ENCODE measurements at regions not wholly inside any gene's neighbourhood (a gene's known extent, or its start where the extent isn't known, plus 50 kb on each side); places are given as distances from the start of the nearest gene placed in this dataset.

DNA sequence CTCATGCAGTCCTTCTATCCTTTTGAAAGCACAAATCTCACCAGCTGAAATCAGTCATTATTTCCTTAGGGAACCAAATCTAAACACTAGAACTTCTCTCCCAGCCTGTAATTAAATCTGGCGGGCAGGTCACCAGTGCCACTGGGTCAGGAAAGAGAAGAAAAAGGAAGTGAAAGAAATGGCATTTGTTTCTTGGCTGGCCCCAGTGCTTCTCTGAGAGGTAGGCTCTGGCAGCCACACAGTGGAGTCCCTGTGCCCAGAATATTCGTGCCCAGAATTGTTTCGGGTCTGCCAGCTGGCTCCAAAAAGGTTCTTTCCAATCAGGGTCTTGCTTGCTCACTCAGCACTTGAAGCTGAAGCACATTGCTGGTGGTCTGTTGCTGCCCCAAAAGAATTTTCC, 133.9 kb upstream of the MTAP start:
- TF ChIP-seq EZH2 (IDR thresholded peaks at IDR 0.05; ENCODE audit: low read length, unreplicated experiment), result no peak
- TF ChIP-seq, protein P1, sequence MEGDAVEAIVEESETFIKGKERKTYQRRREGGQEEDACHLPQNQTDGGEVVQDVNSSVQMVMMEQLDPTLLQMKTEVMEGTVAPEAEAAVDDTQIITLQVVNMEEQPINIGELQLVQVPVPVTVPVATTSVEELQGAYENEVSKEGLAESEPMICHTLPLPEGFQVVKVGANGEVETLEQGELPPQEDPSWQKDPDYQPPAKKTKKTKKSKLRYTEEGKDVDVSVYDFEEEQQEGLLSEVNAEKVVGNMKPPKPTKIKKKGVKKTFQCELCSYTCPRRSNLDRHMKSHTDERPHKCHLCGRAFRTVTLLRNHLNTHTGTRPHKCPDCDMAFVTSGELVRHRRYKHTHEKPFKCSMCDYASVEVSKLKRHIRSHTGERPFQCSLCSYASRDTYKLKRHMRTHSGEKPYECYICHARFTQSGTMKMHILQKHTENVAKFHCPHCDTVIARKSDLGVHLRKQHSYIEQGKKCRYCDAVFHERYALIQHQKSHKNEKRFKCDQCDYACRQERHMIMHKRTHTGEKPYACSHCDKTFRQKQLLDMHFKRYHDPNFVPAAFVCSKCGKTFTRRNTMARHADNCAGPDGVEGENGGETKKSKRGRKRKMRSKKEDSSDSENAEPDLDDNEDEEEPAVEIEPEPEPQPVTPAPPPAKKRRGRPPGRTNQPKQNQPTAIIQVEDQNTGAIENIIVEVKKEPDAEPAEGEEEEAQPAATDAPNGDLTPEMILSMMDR (conservative IDR thresholded peaks at IDR 0.05; ENCODE audit: low read depth, low read length), result no peak

Measured in PC-3 (cell line).